HFF-Myc (cell line): ENCODE measurements at regions not wholly inside any gene's neighbourhood (a gene's known extent, or its start where the extent isn't known, plus 50 kb on each side); places are given as distances from the start of the nearest gene placed in this dataset.
A peak's percentile ranks its signal among the peaks of the same experiment; 100 is the strongest.
"Not testable (repeated sequence)": the region's sequence is repeated elsewhere in the genome, so short reads cannot be mapped to it uniquely, and the experiment has no call there.

Source experiments
- DNase-seq: peaks from one replicate; pipeline ENCODE4 v3.0.0-alpha.2; 2011; ENCODE audit warnings: low read depth; ENCODE audit errors: extremely low read depth
- H3K4me3 ChIP-seq: replicated peaks from 2 replicates; pipeline ENCODE4 v1.5.1; 2011; ENCODE audit warnings: low read depth, mild to moderate bottlenecking, control low read depth, low read length
- CTCF ChIP-seq: IDR thresholded peaks from 2 replicates; pipeline ENCODE4 v1.5.1; 2012; ENCODE audit warnings: mild to moderate bottlenecking, low read depth, low read length, control low read depth; ENCODE audit errors: missing control alignments

GRCh38 chrX:46209037-46209436 lies 336.2 kb downstream of the ZNF674 start:
- no peak for TF ChIP-seq CTCF
- H3K4me3 ChIP-seq = no peak overlapping the region
- no peak for DNase-seq

GRCh38 chrX:46208225-46208854 lies 336.9 kb downstream of the ZNF674 start:
- no peak overlapping the region for H3K4me3 ChIP-seq
- DNase-seq = peak; percentile 21
- no peak for TF ChIP-seq CTCF

GRCh38 chrX:46204721-46205422 lies 340.3 kb downstream of the ZNF674 start:
- no peak for TF ChIP-seq CTCF
- DNase-seq = no peak
- no peak overlapping the region for H3K4me3 ChIP-seq

- no peak for DNase-seq
- no peak for TF ChIP-seq CTCF
- H3K4me3 ChIP-seq = no peak overlapping the region
Observed at GRCh38 chrX:46202733-46203514, 342.3 kb downstream of the ZNF674 start.

GRCh38 chrX:46200413-46200812 lies 344.8 kb downstream of the ZNF674 start:
- no peak for DNase-seq
- no peak overlapping the region for H3K4me3 ChIP-seq
- TF ChIP-seq CTCF = no peak

GRCh38 chrX:46198858-46199257 lies 346.4 kb downstream of the ZNF674 start:
- no peak overlapping the region for H3K4me3 ChIP-seq
- no peak for TF ChIP-seq CTCF
- no peak for DNase-seq

GRCh38 chrX:46186811-46187106 lies 358.5 kb downstream of the ZNF674 start:
- H3K4me3 ChIP-seq, DNase-seq: not testable (repeated sequence)
